ENCODE measurements at regions not wholly inside any gene's neighbourhood (a gene's known extent, or its start where the extent isn't known, plus 50 kb on each side); places are given as distances from the start of the nearest gene placed in this dataset.

DNA sequence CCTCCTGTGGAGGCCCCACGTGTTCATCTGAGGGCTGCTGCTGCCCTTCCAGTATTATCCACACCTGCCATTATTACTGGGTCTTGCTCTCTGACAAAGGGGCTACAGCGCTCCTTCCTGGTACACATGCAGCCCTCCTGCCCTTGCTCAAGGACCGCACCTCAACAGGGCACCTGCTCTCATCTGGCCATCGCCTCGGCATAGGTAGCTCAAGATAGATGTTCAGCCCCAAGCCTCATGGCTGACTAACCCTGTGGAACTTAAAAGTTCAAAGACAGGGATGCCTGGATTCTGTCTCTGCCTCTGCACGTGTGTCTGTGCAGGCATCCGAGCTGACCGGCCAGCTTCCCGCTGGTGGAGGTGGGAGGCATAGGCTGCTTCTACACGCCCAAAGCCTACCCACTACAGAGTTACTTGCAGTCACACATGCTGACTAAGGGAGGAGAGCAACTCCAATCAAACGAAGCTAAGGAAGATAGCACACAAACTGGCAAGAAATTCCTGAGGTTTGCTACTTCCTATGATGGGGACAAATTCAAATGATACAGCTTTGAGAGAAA is 152.5 kb upstream of the ATP10A start:
- DNase-seq (no peak), ATAC-seq (no peak)
- Histone ChIP-seq H3K4me3 (no peak overlapping the region), H3K27me3 (ENCODE audit: insufficient read depth in 3 of 3, low read length in 2 of 3) (peaks cover 0 to 5% (median 2%) of the 10 kb centered on the region in 3 donors), H3K4me1 (no peaks in the 10 kb centered on the region), H3K9me3 (no peaks in the 10 kb centered on the region), H3K27ac (no peak overlapping the region), H3K36me3 (ENCODE audit: insufficient read depth in 1 of 2, low read depth in 1 of 2) (no peaks in the 10 kb centered on the region)
- TF ChIP-seq, protein P1, sequence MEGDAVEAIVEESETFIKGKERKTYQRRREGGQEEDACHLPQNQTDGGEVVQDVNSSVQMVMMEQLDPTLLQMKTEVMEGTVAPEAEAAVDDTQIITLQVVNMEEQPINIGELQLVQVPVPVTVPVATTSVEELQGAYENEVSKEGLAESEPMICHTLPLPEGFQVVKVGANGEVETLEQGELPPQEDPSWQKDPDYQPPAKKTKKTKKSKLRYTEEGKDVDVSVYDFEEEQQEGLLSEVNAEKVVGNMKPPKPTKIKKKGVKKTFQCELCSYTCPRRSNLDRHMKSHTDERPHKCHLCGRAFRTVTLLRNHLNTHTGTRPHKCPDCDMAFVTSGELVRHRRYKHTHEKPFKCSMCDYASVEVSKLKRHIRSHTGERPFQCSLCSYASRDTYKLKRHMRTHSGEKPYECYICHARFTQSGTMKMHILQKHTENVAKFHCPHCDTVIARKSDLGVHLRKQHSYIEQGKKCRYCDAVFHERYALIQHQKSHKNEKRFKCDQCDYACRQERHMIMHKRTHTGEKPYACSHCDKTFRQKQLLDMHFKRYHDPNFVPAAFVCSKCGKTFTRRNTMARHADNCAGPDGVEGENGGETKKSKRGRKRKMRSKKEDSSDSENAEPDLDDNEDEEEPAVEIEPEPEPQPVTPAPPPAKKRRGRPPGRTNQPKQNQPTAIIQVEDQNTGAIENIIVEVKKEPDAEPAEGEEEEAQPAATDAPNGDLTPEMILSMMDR (IDR thresholded peaks at IDR 0.05) = no peak
- intact Hi-C loops (cut with DNase I) = no loop called here
- WGBS, 3 donors = 71 to 79% (median 76%) methylated on average over 11 of the region's 11 CpGs

DNA sequence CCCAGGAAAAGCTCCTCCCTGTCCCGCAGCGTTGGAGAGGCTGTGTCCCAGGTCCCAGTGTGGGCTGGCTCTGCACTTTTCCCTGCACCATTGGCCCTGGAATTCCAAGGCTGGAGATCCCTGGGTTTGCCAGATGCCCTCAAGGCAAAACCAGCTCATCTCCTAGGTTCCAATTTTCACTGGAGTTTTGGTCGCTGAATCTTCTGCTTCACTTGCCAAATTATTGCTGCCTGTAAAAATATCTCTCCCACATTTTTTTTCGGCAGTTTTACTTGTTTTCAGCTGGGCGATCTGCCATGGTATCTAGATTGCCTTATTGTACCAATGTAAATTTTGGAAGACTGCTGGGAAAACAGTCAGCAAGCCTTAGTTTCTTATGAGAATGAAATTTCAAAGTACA is 150.9 kb upstream of the ATP10A start:
- intact Hi-C loops (cut with DNase I) = no loop called here
- H3K27me3 ChIP-seq (ENCODE audit: insufficient read depth in 3 of 3, low read length in 2 of 3) = peaks cover 0 to 5% (median 2%) of the 10 kb centered on the region in 3 donors
- no peak overlapping the region for H3K27ac ChIP-seq
- H3K4me1 ChIP-seq = no peaks in the 10 kb centered on the region
- 42 to 51% (median 47%) methylated on average over 5 of the region's 5 CpGs for WGBS, 3 donors
- H3K4me3 ChIP-seq = no peak overlapping the region
- DNase-seq (no peak), ATAC-seq (no peak)
- no peaks in the 10 kb centered on the region for H3K36me3 ChIP-seq (ENCODE audit: insufficient read depth in 1 of 2, low read depth in 1 of 2)
- no peaks in the 10 kb centered on the region for H3K9me3 ChIP-seq
- TF ChIP-seq, protein P1 (IDR thresholded peaks at IDR 0.05) = no peak

DNA sequence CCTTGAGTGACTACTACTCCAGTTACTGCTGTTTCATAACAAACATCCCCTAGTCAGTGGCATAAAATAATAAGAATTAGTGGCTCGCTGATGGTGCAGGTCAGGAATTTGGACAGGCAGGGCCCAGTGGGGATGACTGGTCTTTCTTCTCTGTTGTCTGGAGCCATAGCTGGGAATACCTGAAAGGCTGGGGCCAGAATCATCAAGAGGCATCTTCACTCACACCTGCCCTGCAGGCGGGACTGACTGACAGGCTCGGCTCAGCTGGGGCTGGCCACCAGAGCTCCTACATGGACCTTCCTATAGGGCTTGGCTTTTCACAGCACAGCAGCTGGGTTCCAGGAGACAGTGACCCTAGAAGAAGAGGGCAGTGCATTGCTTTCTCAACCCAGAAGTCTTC is 148.8 kb upstream of the ATP10A start:
- Histone ChIP-seq H3K9me3 (no peaks in the 10 kb centered on the region), H3K27ac (no peak overlapping the region), H3K36me3 (ENCODE audit: insufficient read depth in 1 of 2, low read depth in 1 of 2) (no peaks in the 10 kb centered on the region), H3K4me1 (no peaks in the 10 kb centered on the region), H3K27me3 (ENCODE audit: insufficient read depth in 3 of 3, low read length in 2 of 3) (peaks cover 0 to 5% (median 2%) of the 10 kb centered on the region in 3 donors), H3K4me3 (no peak overlapping the region)
- intact Hi-C loops (cut with DNase I) = no loop called here
- 81 to 86% (median 82%) methylated on average over 3 of the region's 3 CpGs for WGBS, 3 donors
- DNase-seq (no peak), ATAC-seq (no peak)
- TF ChIP-seq, protein P1 (IDR thresholded peaks at IDR 0.05) = no peak

DNA sequence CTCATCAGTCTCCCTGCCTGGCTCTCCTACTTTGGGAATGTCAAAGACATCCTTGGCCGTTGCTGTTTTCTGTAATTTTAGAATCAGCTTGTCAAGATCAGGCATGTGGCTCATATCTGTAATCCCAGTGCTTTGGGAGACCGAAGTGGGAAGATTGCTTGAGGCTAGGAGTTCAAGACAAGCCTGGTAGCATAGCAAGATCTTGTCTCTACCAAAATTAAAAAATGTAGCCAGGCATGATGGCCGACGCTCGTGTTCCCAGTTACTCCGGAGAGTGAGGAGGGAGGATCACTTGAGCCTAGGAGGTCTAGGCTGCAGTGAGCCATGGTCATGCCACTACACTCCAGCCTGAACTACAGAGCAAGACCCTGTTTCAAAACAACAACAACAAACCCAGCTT is 144.0 kb upstream of the ATP10A start:
- TF ChIP-seq, protein P1 (IDR thresholded peaks at IDR 0.05) = no peak
- Histone ChIP-seq H3K27ac (no peak overlapping the region), H3K9me3 (no peaks in the 10 kb centered on the region), H3K4me1 (no peaks in the 10 kb centered on the region), H3K27me3 (ENCODE audit: insufficient read depth in 3 of 3, low read length in 2 of 3) (no peaks in the 10 kb centered on the region), H3K4me3 (no peak overlapping the region), H3K36me3 (ENCODE audit: insufficient read depth in 1 of 2, low read depth in 1 of 2) (no peaks in the 10 kb centered on the region)
- WGBS, 3 donors = 72 to 75% (median 75%) methylated on average over 6 of the region's 6 CpGs
- ATAC-seq (no peak), DNase-seq (no peak)
- intact Hi-C loops (cut with DNase I) = no loop called here

DNA sequence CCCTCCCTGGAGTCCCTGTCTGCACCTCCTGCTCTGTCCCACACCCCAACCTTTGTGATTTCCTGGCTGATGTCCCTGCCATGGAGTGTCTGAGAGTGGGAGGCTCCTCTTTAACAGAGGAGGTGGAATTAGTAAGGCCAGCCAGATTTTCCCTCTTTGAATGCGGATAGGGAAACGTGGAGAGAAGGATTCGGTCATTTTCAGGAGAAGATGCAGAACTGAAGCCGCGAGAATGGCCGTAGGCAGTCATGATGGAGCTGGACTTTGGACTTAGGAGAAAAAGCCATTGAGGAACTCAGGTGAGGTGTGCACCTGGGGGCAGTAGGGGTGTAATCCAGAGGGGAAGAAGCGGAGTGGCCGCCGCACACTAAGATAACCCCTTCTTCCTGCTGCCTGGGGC is 138.1 kb upstream of the ATP10A start:
- ATAC-seq = no peak
- TF ChIP-seq, protein P1 (IDR thresholded peaks at IDR 0.05) = no peak
- Histone ChIP-seq H3K27me3 (ENCODE audit: insufficient read depth in 3 of 3, low read length in 2 of 3) (no peaks in the 10 kb centered on the region), H3K4me3 (no peak overlapping the region), H3K27ac (no peak overlapping the region), H3K4me1 (no peaks in the 10 kb centered on the region), H3K36me3 (ENCODE audit: insufficient read depth in 1 of 2, low read depth in 1 of 2) (no peaks in the 10 kb centered on the region), H3K9me3 (no peaks in the 10 kb centered on the region)
- no peak for DNase-seq
- 93 to 95% (median 93%) methylated on average over 9 of the region's 9 CpGs for WGBS, 3 donors
- intact Hi-C loops (cut with DNase I) = no loop called here

Data from psoas muscle (tissue), 7 donors.